ENCODE measurements at regions not wholly inside any gene's neighbourhood (a gene's known extent, or its start where the extent isn't known, plus 50 kb on each side); places are given as distances from the start of the nearest gene placed in this dataset.

- TF ChIP-seq POLR2A (IDR thresholded peaks at IDR 0.05; ENCODE audit: low read length) (no peak), RARB (CRISPR knock-in tag; IDR thresholded peaks at IDR 0.05) (no peak), POLR2AphosphoS2 (conservative IDR thresholded peaks at IDR 0.05; ENCODE audit: low read length) (no peak), EP300 (IDR thresholded peaks at IDR 0.05) (no peak), ELK1 (IDR thresholded peaks at IDR 0.05; ENCODE audit: low read depth, low read length) (no peak), CHD2 (IDR thresholded peaks at IDR 0.05; ENCODE audit: low read length, partially characterized antibody) (no peak), MAZ (IDR thresholded peaks at IDR 0.05; ENCODE audit: borderline replicate concordance, low read depth, low read length) (no peak), BHLHE40 (IDR thresholded peaks at IDR 0.05; ENCODE audit: low read depth, low read length) (no peak), KDM5A (IDR thresholded peaks at IDR 0.05) (no peak), SMC3 (IDR thresholded peaks at IDR 0.05) (no peak), HOXA7 (CRISPR knock-in tag; IDR thresholded peaks at IDR 0.05) (no peak), ZSCAN20 (CRISPR knock-in tag; IDR thresholded peaks at IDR 0.05) (no peak)
- TF ChIP-seq, protein P1, sequence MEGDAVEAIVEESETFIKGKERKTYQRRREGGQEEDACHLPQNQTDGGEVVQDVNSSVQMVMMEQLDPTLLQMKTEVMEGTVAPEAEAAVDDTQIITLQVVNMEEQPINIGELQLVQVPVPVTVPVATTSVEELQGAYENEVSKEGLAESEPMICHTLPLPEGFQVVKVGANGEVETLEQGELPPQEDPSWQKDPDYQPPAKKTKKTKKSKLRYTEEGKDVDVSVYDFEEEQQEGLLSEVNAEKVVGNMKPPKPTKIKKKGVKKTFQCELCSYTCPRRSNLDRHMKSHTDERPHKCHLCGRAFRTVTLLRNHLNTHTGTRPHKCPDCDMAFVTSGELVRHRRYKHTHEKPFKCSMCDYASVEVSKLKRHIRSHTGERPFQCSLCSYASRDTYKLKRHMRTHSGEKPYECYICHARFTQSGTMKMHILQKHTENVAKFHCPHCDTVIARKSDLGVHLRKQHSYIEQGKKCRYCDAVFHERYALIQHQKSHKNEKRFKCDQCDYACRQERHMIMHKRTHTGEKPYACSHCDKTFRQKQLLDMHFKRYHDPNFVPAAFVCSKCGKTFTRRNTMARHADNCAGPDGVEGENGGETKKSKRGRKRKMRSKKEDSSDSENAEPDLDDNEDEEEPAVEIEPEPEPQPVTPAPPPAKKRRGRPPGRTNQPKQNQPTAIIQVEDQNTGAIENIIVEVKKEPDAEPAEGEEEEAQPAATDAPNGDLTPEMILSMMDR (IDR thresholded peaks at IDR 0.05), result no peak
- TF ChIP-seq, protein P2, sequence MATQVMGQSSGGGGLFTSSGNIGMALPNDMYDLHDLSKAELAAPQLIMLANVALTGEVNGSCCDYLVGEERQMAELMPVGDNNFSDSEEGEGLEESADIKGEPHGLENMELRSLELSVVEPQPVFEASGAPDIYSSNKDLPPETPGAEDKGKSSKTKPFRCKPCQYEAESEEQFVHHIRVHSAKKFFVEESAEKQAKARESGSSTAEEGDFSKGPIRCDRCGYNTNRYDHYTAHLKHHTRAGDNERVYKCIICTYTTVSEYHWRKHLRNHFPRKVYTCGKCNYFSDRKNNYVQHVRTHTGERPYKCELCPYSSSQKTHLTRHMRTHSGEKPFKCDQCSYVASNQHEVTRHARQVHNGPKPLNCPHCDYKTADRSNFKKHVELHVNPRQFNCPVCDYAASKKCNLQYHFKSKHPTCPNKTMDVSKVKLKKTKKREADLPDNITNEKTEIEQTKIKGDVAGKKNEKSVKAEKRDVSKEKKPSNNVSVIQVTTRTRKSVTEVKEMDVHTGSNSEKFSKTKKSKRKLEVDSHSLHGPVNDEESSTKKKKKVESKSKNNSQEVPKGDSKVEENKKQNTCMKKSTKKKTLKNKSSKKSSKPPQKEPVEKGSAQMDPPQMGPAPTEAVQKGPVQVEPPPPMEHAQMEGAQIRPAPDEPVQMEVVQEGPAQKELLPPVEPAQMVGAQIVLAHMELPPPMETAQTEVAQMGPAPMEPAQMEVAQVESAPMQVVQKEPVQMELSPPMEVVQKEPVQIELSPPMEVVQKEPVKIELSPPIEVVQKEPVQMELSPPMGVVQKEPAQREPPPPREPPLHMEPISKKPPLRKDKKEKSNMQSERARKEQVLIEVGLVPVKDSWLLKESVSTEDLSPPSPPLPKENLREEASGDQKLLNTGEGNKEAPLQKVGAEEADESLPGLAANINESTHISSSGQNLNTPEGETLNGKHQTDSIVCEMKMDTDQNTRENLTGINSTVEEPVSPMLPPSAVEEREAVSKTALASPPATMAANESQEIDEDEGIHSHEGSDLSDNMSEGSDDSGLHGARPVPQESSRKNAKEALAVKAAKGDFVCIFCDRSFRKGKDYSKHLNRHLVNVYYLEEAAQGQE (IDR thresholded peaks at IDR 0.05), result no peak
Observed at GRCh38 chr10:131452926-131453720, 141.6 kb upstream of the TCERG1L start.
